PC-9 (cell line): ENCODE measurements at regions not wholly inside any gene's neighbourhood (a gene's known extent, or its start where the extent isn't known, plus 50 kb on each side); places are given as distances from the start of the nearest gene placed in this dataset.

Experiments
- BruUV-seq: library from RNA; stranded (reverse); fragments of 400-500 nt; replicated peaks from 2 replicates; lab custom pipeline; 2021; lab: Mats Ljungman, UMichigan
- CTCF ChIA-PET: fragments of 300-600 bp; sonication (Branson Sonifier 250); formaldehyde crosslinking; loops from one replicate; lab custom pipeline; 2022; ENCODE audit warnings: antibody characterized with exemption; lab: Charles Lee
- POLR2A ChIA-PET: fragments of 300-600 bp; sonication (Branson Sonifier 250); formaldehyde crosslinking; loops from one replicate; lab custom pipeline; 2022; ENCODE audit warnings: antibody characterized with exemption; ENCODE audit not compliant: unreplicated experiment; lab: Charles Lee
- DNase-seq, 2 experiments: peaks; one replicate each; pipeline versions ENCODE4 v3.0.0 to v3.0.0-alpha.2; 2015 to 2022; ENCODE audit warnings: mixed read lengths in 1 of 2
- H2AFZ ChIP-seq: fragments of 200-600 bp; sonication (generic); 2 replicates; pipeline ENCODE4 v1.8.1; 2017; ENCODE audit warnings: antibody characterized with exemption
- H3F3A ChIP-seq: fragments of 200-600 bp; sonication (generic); 2 replicates; pipeline ENCODE4 v1.8.1; 2017; ENCODE audit warnings: antibody characterized with exemption, mild to moderate bottlenecking, low read depth; ENCODE audit not compliant: insufficient read depth
- H3K27ac ChIP-seq: fragments of 200-600 bp; sonication (generic); 2 replicates; pipeline ENCODE4 v1.6.1; 2016; ENCODE audit warnings: mixed run types
- H3K27me3 ChIP-seq: fragments of 200-600 bp; sonication (generic); 2 replicates; pipeline ENCODE4 v1.6.1; 2016; ENCODE audit warnings: low read depth, mixed run types; ENCODE audit not compliant: insufficient read depth
- H3K36me3 ChIP-seq: fragments of 200-600 bp; sonication (generic); 2 replicates; pipeline ENCODE4 v1.6.1; 2016; ENCODE audit warnings: low read depth, mixed run types
- H3K4me1 ChIP-seq: fragments of 200-600 bp; sonication (generic); replicated peaks from 2 replicates; pipeline ENCODE4 v1.6.1; 2016; ENCODE audit warnings: mixed run types; ENCODE audit not compliant: insufficient read depth
- H3K4me2 ChIP-seq: fragments of 200-600 bp; sonication (generic); 2 replicates; pipeline ENCODE4 v1.6.1; 2017; ENCODE audit warnings: mixed run types
- H3K4me3 ChIP-seq: fragments of 200-600 bp; sonication (generic); 2 replicates; pipeline ENCODE4 v1.6.1; 2016; ENCODE audit warnings: mixed run types
- H3K79me2 ChIP-seq: fragments of 200-600 bp; sonication (generic); 2 replicates; pipeline ENCODE4 v1.6.1; 2017; ENCODE audit warnings: low read depth, mixed run types
- H3K9me2 ChIP-seq: fragments of 200-600 bp; sonication (generic); 2 replicates; pipeline ENCODE4 v1.8.1; 2017; ENCODE audit warnings: mild to moderate bottlenecking; ENCODE audit not compliant: insufficient read depth
- H3K9me3 ChIP-seq: fragments of 200-600 bp; sonication (generic); 2 replicates; pipeline ENCODE4 v1.8.1; 2016; ENCODE audit warnings: low read depth; ENCODE audit not compliant: insufficient read depth
- H4K20me1 ChIP-seq: fragments of 200-600 bp; sonication (generic); 2 replicates; pipeline ENCODE4 v1.8.1; 2017; ENCODE audit not compliant: insufficient read depth
- EZH2 ChIP-seq: fragments of 200-600 bp; sonication (generic); IDR thresholded peaks from 2 replicates; pipeline ENCODE4 v1.8.0; 2017; ENCODE audit warnings: antibody characterized with exemption, low read depth
- intact Hi-C: fragments of 100-400 bp; cut with micrococcal nuclease; formaldehyde crosslinking; loops from one replicate; pipeline ENCODE4 v1.10.0; 2022; ENCODE audit not compliant: unreplicated experiment
- TF ChIP-seq, protein P1 (sequence below): fragments of 200-600 bp; sonication (generic); conservative IDR thresholded peaks from 2 replicates; pipeline ENCODE4 v1.6.1; 2017; ENCODE audit warnings: mixed run types, antibody characterized with exemption, mild to moderate bottlenecking, moderate library complexity

DNA sequence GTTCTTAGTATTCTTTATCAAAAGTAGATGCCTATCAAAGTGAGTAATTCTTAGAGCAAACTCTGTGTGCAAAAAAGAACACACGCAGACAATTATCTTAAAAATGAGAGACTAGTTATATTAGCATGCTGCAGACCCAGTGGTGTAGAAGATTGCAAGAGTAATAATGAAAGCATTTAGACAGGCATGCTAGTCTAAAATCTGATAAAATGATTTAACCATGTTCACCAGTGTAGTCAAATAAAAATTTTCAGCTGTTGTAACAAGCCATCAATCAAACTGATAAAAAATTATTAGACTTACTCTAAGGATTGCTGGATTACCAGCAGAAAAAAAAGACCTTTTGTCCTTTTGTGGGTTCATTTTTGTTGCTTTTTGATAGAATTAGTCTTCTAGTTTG lies 241.9 kb upstream of the TLE4 start:
- Histone ChIP-seq H3K9me3 (no peaks in the 10 kb centered on the region), H3K79me2 (no peaks in the 10 kb centered on the region), H3K4me2 (no peak overlapping the region), H3K4me3 (no peak overlapping the region), H3K4me1 (no peaks in the 10 kb centered on the region), H3K27me3 (no peaks in the 10 kb centered on the region), H4K20me1 (no peaks in the 10 kb centered on the region), H3K9me2 (no peaks in the 10 kb centered on the region), H2AFZ (no peak overlapping the region), H3K36me3 (no peaks in the 10 kb centered on the region), H3K27ac (no peak overlapping the region), H3F3A (no peaks in the 10 kb centered on the region)
- no peak for TF ChIP-seq EZH2
- TF ChIP-seq, protein P1, sequence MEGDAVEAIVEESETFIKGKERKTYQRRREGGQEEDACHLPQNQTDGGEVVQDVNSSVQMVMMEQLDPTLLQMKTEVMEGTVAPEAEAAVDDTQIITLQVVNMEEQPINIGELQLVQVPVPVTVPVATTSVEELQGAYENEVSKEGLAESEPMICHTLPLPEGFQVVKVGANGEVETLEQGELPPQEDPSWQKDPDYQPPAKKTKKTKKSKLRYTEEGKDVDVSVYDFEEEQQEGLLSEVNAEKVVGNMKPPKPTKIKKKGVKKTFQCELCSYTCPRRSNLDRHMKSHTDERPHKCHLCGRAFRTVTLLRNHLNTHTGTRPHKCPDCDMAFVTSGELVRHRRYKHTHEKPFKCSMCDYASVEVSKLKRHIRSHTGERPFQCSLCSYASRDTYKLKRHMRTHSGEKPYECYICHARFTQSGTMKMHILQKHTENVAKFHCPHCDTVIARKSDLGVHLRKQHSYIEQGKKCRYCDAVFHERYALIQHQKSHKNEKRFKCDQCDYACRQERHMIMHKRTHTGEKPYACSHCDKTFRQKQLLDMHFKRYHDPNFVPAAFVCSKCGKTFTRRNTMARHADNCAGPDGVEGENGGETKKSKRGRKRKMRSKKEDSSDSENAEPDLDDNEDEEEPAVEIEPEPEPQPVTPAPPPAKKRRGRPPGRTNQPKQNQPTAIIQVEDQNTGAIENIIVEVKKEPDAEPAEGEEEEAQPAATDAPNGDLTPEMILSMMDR: no peak
- BruUV-seq: no TSS peak
- ChIA-PET CTCF (no interaction called here), POLR2A (no interaction called here)
- intact Hi-C loops: no loop called here
- DNase-seq: no peak

GRCh38 chr9:79334001-79334400 lies 237.8 kb upstream of the TLE4 start:
- DNase-seq: no peak
- POLR2A ChIA-PET: no interaction called here
- TF ChIP-seq EZH2: no peak
- TF ChIP-seq, protein P1: no peak

DNA sequence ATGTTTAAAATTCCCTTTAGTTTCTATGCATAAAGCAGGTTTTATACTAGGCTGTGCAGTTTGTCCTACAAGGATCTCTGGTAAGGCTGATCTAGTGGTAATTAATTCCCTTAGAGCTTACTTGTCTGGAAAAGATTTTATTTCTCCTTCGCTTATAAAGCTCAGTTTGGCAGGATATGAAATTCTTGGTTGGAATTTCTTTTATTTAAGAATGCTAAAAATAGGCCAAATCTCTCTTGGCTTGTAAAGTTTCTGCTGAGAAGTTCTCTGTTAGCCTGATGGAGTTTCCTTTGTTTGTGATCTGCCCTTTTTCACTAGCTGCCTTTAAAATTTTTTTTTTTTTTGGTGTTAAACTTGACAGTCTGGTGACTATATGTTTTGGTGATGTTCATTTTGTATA lies 237.1 kb upstream of the TLE4 start:
- no peaks in the 10 kb centered on the region for H3K79me2 ChIP-seq
- no peaks in the 10 kb centered on the region for H3K9me2 ChIP-seq
- no peaks in the 10 kb centered on the region for H3K27me3 ChIP-seq
- no peak overlapping the region for H3K4me2 ChIP-seq
- no peaks in the 10 kb centered on the region for H3F3A ChIP-seq
- intact Hi-C loops: no loop called here
- H3K27ac ChIP-seq: no peak overlapping the region
- no peak overlapping the region for H2AFZ ChIP-seq
- H3K4me3 ChIP-seq: no peak overlapping the region
- no peaks in the 10 kb centered on the region for H3K4me1 ChIP-seq
- DNase-seq: no peak
- no peaks in the 10 kb centered on the region for H3K9me3 ChIP-seq
- H3K36me3 ChIP-seq: no peaks in the 10 kb centered on the region
- ChIA-PET POLR2A (interaction anchor here (0.6 kb wide), 1 partner anchor 36 kb away, joined by 5 read pairs; no protein-coding TSS in a partner anchor), CTCF (interaction anchor here (0.6 kb wide), 1 partner anchor 777 kb away, joined by 3 read pairs; no protein-coding TSS in a partner anchor)
- TF ChIP-seq, protein P1: no peak
- no peak for TF ChIP-seq EZH2
- no peaks in the 10 kb centered on the region for H4K20me1 ChIP-seq
- BruUV-seq: no TSS peak

More at GRCh38 chr9:79334001-79334400, 237.8 kb upstream of the TLE4 start:
- H3K27ac ChIP-seq: no peak overlapping the region
- H2AFZ ChIP-seq: no peak overlapping the region
- no peaks in the 10 kb centered on the region for H3K36me3 ChIP-seq
- H3K4me2 ChIP-seq: no peak overlapping the region
- H3K9me2 ChIP-seq: no peaks in the 10 kb centered on the region
- no peaks in the 10 kb centered on the region for H3K79me2 ChIP-seq
- CTCF ChIA-PET: no interaction called here
- no TSS peak for BruUV-seq
- intact Hi-C loops: no loop called here
- no peaks in the 10 kb centered on the region for H3K4me1 ChIP-seq
- H3F3A ChIP-seq: no peaks in the 10 kb centered on the region
- H3K27me3 ChIP-seq: no peaks in the 10 kb centered on the region
- no peaks in the 10 kb centered on the region for H3K9me3 ChIP-seq
- H3K4me3 ChIP-seq: no peak overlapping the region
- no peaks in the 10 kb centered on the region for H4K20me1 ChIP-seq
